B cell (primary cell): ENCODE measurements at regions not wholly inside any gene's neighbourhood (a gene's known extent, or its start where the extent isn't known, plus 50 kb on each side); places are given as distances from the start of the nearest gene placed in this dataset.

Source experiments
- ATAC-seq: fragments of 200-7000 bp; cut with Tn5 transposase; one replicate; pipeline ENCODE4 v1.10.0; 2021; ENCODE audit warnings: low read depth, mild to moderate bottlenecking, moderate number of reproducible peaks, moderate library complexity
- CTCF ChIA-PET: fragments of 350-600 bp; sonication (Branson Sonifier 250); formaldehyde crosslinking; loops from one replicate; lab custom pipeline; 2021; ENCODE audit warnings: antibody characterized with exemption, inconsistent platforms; lab: Charles Lee
- POLR2A ChIA-PET: fragments of 350-600 bp; sonication (Branson Sonifier 250); formaldehyde crosslinking; loops from one replicate; lab custom pipeline; 2021; ENCODE audit warnings: antibody characterized with exemption; lab: Charles Lee
- DNase-seq: peaks from one replicate; pipeline ENCODE4 v3.0.0; 2013
- H2AFZ ChIP-seq: 2 replicates; pipeline ENCODE4 v1.6.1; 2012; ENCODE audit warnings: mild to moderate bottlenecking, low read depth, low read length; ENCODE audit not compliant: insufficient read depth, poor library complexity, severe bottlenecking
- H3K27ac ChIP-seq, 2 donors: 1 replicate in 1 of 2; 2 replicates in 1 of 2; pipeline ENCODE4 v1.5.1; 2012 to 2013; ENCODE audit warnings: low read length in 2 of 2, mild to moderate bottlenecking in 2 of 2, moderate library complexity in 1 of 2
- H3K27me3 ChIP-seq, 4 experiments: fragments of 200-600 bp in 1 of 4; sonication (generic) in 1 of 4; replicated peaks in 1 of 4; 1 replicate in 2 of 4; 2 replicates in 2 of 4; pipeline versions ENCODE4 v1.6.1 to v1.7.0; 2013 to 2016; ENCODE audit warnings: low read length in 3 of 4, mild to moderate bottlenecking in 2 of 4, mixed read lengths in 1 of 4, moderate library complexity in 1 of 4; ENCODE audit not compliant: insufficient read depth in 4 of 4, control insufficient read depth in 3 of 4; ENCODE audit errors: control extremely low read depth in 1 of 4
- H3K36me3 ChIP-seq, 2 experiments: replicated peaks in 1 of 2; 1 replicate in 1 of 2; 2 replicates in 1 of 2; pipeline versions ENCODE4 v1.6.1 to v1.7.1; 2013; ENCODE audit warnings: low read length in 1 of 2; ENCODE audit not compliant: insufficient read depth in 2 of 2, control insufficient read depth in 1 of 2; ENCODE audit errors: control extremely low read depth in 1 of 2, extremely low read depth in 1 of 2
- H3K4me1 ChIP-seq, 2 donors: fragments of 200-600 bp in 1 of 2; sonication (generic) in 1 of 2; 1 replicate in 1 of 2; 2 replicates in 1 of 2; pipeline versions ENCODE4 v1.5.1 to v1.6.1; 2013 to 2017; ENCODE audit warnings: low read length in 2 of 2; ENCODE audit not compliant: control insufficient read depth in 2 of 2, insufficient read depth in 2 of 2
- H3K4me2 ChIP-seq: replicated peaks from 2 replicates; pipeline ENCODE3; 2012; ENCODE audit warnings: mild to moderate bottlenecking, low read depth, low read length; ENCODE audit not compliant: poor library complexity, severe bottlenecking
- H3K4me3 ChIP-seq, 5 experiments: fragments of 200-600 bp in 1 of 5; sonication (generic) in 1 of 5; 1 replicate in 3 of 5; 2 replicates in 2 of 5; pipeline versions ENCODE4 v1.5.1 to v1.7.0; 2011 to 2016; ENCODE audit warnings: low read length in 4 of 5, mild to moderate bottlenecking in 4 of 5, low read depth in 2 of 5, control low read depth in 1 of 5, moderate library complexity in 1 of 5; ENCODE audit not compliant: insufficient read depth in 1 of 5; ENCODE audit errors: control extremely low read depth in 1 of 5, extremely low read depth in 1 of 5
- H3K79me2 ChIP-seq: fragments of 200-600 bp; sonication (generic); one replicate; pipeline ENCODE4 v1.6.0; 2016; ENCODE audit warnings: low read length; ENCODE audit not compliant: control insufficient read depth, insufficient read depth
- H3K9ac ChIP-seq: fragments of 200-600 bp; sonication (generic); 2 replicates; pipeline ENCODE4 v1.6.1; 2017; ENCODE audit warnings: mild to moderate bottlenecking, low read length, moderate library complexity
- H3K9me3 ChIP-seq, 3 donors: one replicate each; pipeline versions ENCODE4 v1.6.1 to v1.7.1; 2013; ENCODE audit warnings: low read length in 2 of 3; ENCODE audit not compliant: control insufficient read depth in 2 of 3, insufficient read depth in 1 of 3; ENCODE audit errors: control extremely low read depth in 1 of 3
- H4K20me1 ChIP-seq: 2 replicates; pipeline ENCODE4 v1.6.0; 2012; ENCODE audit warnings: mild to moderate bottlenecking, low read length; ENCODE audit not compliant: insufficient read depth, control insufficient read depth, poor library complexity, severe bottlenecking
- H3K27ac Mint-ChIP-seq: one replicate; pipeline ENCODE4 v1.8.0; 2021; ENCODE audit warnings: mixed read lengths
- H3K27me3 Mint-ChIP-seq: one replicate; pipeline ENCODE4 v1.8.0; 2021; ENCODE audit warnings: mixed read lengths
- H3K4me1 Mint-ChIP-seq: one replicate; pipeline ENCODE4 v1.8.0; 2021; ENCODE audit warnings: mixed read lengths
- H3K4me3 Mint-ChIP-seq: one replicate; pipeline ENCODE4 v1.8.0; 2021; ENCODE audit warnings: mixed read lengths
- H3K9me3 Mint-ChIP-seq: one replicate; pipeline ENCODE4 v1.8.0; 2022; ENCODE audit warnings: mixed read lengths; ENCODE audit not compliant: insufficient read depth
- EZH2 ChIP-seq: IDR thresholded peaks from 2 replicates; pipeline ENCODE4 v1.6.1; 2012; ENCODE audit warnings: borderline replicate concordance, low read depth, mild to moderate bottlenecking, moderate library complexity, low read length; ENCODE audit not compliant: insufficient read depth, poor library complexity, severe bottlenecking
- WGBS: methylation state at CpG from one replicate; pipeline ENCODE4 v1.1.5; 2013; ENCODE audit warnings: missing lambda C conversion rate; ENCODE audit not compliant: insufficient coverage; 5-methylcytosine and 5-hydroxymethylcytosine counted together
- intact Hi-C: fragments of 100-400 bp; cut with micrococcal nuclease; formaldehyde crosslinking; loops from one replicate; pipeline ENCODE4 v1.10.0; 2022
- TF ChIP-seq, protein P1 (sequence below): fragments of 200-600 bp; IDR thresholded peaks from one replicate; pipeline ENCODE4 v1.8.0; 2022; ENCODE audit warnings: antibody characterized with exemption, mild to moderate bottlenecking

- intact Hi-C loops: no loop called here
- Histone ChIP-seq H3K27me3 (no peaks in the 10 kb centered on the region), H2AFZ (no peak overlapping the region), H3K79me2 (no peaks in the 10 kb centered on the region), H3K9ac (no peak overlapping the region), H3K4me3 (no peak overlapping the region), H3K4me1 (peaks cover 3% of the 10 kb centered on the region in 2 donors), H3K4me2 (no peak overlapping the region), H4K20me1 (no peaks in the 10 kb centered on the region), H3K27ac (no peak overlapping the region), H3K36me3 (no peaks in the 10 kb centered on the region), H3K9me3 (no peaks in the 10 kb centered on the region)
- H3K9me3 Mint-ChIP-seq: no peaks in the 10 kb centered on the region
- ATAC-seq (no peak), DNase-seq (no peak)
- ChIA-PET POLR2A (no interaction called here), CTCF (interaction anchor here (0.7 to 3.8 kb wide), 7 partner anchors 9 to 719 kb away, joined by 3 to 21 read pairs (median 3); no protein-coding TSS in a partner anchor)
- H3K27ac Mint-ChIP-seq: no peak overlapping the region
- H3K4me3 Mint-ChIP-seq: no peak overlapping the region
- 88% methylated on average over 1 of the region's 1 CpG for WGBS
- H3K4me1 Mint-ChIP-seq: peaks cover 5% of the 10 kb centered on the region
- TF ChIP-seq, protein P1, sequence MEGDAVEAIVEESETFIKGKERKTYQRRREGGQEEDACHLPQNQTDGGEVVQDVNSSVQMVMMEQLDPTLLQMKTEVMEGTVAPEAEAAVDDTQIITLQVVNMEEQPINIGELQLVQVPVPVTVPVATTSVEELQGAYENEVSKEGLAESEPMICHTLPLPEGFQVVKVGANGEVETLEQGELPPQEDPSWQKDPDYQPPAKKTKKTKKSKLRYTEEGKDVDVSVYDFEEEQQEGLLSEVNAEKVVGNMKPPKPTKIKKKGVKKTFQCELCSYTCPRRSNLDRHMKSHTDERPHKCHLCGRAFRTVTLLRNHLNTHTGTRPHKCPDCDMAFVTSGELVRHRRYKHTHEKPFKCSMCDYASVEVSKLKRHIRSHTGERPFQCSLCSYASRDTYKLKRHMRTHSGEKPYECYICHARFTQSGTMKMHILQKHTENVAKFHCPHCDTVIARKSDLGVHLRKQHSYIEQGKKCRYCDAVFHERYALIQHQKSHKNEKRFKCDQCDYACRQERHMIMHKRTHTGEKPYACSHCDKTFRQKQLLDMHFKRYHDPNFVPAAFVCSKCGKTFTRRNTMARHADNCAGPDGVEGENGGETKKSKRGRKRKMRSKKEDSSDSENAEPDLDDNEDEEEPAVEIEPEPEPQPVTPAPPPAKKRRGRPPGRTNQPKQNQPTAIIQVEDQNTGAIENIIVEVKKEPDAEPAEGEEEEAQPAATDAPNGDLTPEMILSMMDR: no peak
- no peak for TF ChIP-seq EZH2
- H3K27me3 Mint-ChIP-seq: no peaks in the 10 kb centered on the region
Observed at GRCh38 chr2:191757208-191757607, 79.3 kb downstream of the NABP1 start.

- DNase-seq (peak; percentile 73), ATAC-seq (peak; percentile 99)
- Histone ChIP-seq H4K20me1 (no peaks in the 10 kb centered on the region), H3K4me3 (no peak overlapping the region), H3K27ac (no peak overlapping the region), H3K79me2 (no peaks in the 10 kb centered on the region), H3K9ac (peak overlapping the region; percentile 36), H3K9me3 (no peaks in the 10 kb centered on the region), H2AFZ (peak overlapping the region; percentile 82), H3K36me3 (no peaks in the 10 kb centered on the region), H3K4me1 (peaks cover 3% of the 10 kb centered on the region in 2 donors), H3K27me3 (no peaks in the 10 kb centered on the region), H3K4me2 (peak overlapping the region; percentile 53)
- 51% methylated on average over 9 of the region's 13 CpGs for WGBS
- peak overlapping the region; percentile 4 for H3K4me3 Mint-ChIP-seq
- intact Hi-C loops: loop anchor here (1.0 kb wide), 1 partner anchor 403 kb away; no protein-coding TSS in a partner anchor
- no peak for TF ChIP-seq EZH2
- TF ChIP-seq, protein P1: peak; percentile 84
- ChIA-PET CTCF (interaction anchor here (0.6 to 3.8 kb wide), 19 partner anchors 9 to 404 kb away, joined by 3 to 21 read pairs (median 3); no protein-coding TSS in a partner anchor), POLR2A (no interaction called here)
- no peaks in the 10 kb centered on the region for H3K27me3 Mint-ChIP-seq
- H3K9me3 Mint-ChIP-seq: no peaks in the 10 kb centered on the region
- peaks cover 5% of the 10 kb centered on the region for H3K4me1 Mint-ChIP-seq
- H3K27ac Mint-ChIP-seq: no peak overlapping the region
Observed at GRCh38 chr2:191758518-191759507, 80.9 kb downstream of the NABP1 start.
